ENCODE measurements at regions not wholly inside any gene's neighbourhood (a gene's known extent, or its start where the extent isn't known, plus 50 kb on each side); places are given as distances from the start of the nearest gene placed in this dataset.
"Not testable (repeated sequence)": the region's sequence is repeated elsewhere in the genome, so short reads cannot be mapped to it uniquely, and the experiment has no call there.

GRCh38 chr18:30705943-30706342 lies 336.6 kb downstream of the DSC3 start:
- no peak for DNase-seq (ENCODE audit: low read depth)

- DNase-seq (ENCODE audit: low read depth), result no peak
These were observed 344.0 kb downstream of the DSC3 start for GRCh38 chr18:30698571-30698970.

GRCh38 chr18:30696201-30696600 lies 346.3 kb downstream of the DSC3 start:
- DNase-seq (ENCODE audit: low read depth), result no peak

- no peak for DNase-seq (ENCODE audit: low read depth)
These were observed 347.8 kb downstream of the DSC3 start for GRCh38 chr18:30694773-30695172.

- DNase-seq (ENCODE audit: low read depth), result no peak
These were observed 353.3 kb downstream of the DSC3 start for GRCh38 chr18:30689216-30689615.

GRCh38 chr18:30687501-30687900 lies 355.0 kb downstream of the DSC3 start:
- DNase-seq (ENCODE audit: low read depth), result no peak

- no peak for DNase-seq (ENCODE audit: low read depth)
These were observed 357.6 kb downstream of the DSC3 start for GRCh38 chr18:30684825-30685481.

GRCh38 chr18:30683836-30684235 lies 358.7 kb downstream of the DSC3 start:
- no peak for DNase-seq (ENCODE audit: low read depth)

GRCh38 chr18:30682672-30683071 lies 359.9 kb downstream of the DSC3 start:
- DNase-seq (ENCODE audit: low read depth), result no peak

GRCh38 chr18:30679285-30679930 lies 363.1 kb downstream of the DSC3 start:
- no peak for DNase-seq (ENCODE audit: low read depth)

- not testable (repeated sequence) for DNase-seq (ENCODE audit: low read depth)
These were observed 364.7 kb downstream of the DSC3 start for GRCh38 chr18:30677813-30678212.

GRCh38 chr18:30676053-30676480 lies 366.5 kb downstream of the DSC3 start:
- DNase-seq (ENCODE audit: low read depth), result no peak

GRCh38 chr18:30675493-30675892 lies 367.0 kb downstream of the DSC3 start:
- no peak for DNase-seq (ENCODE audit: low read depth)

GRCh38 chr18:30675072-30675471 lies 367.5 kb downstream of the DSC3 start:
- no peak for DNase-seq (ENCODE audit: low read depth)

GRCh38 chr18:30674596-30674995 lies 367.9 kb downstream of the DSC3 start:
- DNase-seq (ENCODE audit: low read depth), result no peak

- not testable (repeated sequence) for DNase-seq (ENCODE audit: low read depth)
These were observed 370.1 kb downstream of the DSC3 start for GRCh38 chr18:30672439-30672838.

- no peak for DNase-seq (ENCODE audit: low read depth)
These were observed 384.2 kb downstream of the DSC3 start for GRCh38 chr18:30658306-30658705.

GRCh38 chr18:30652387-30652786 lies 390.2 kb downstream of the DSC3 start:
- no peak for DNase-seq (ENCODE audit: low read depth)

GRCh38 chr18:30650499-30650898 lies 392.0 kb downstream of the DSC3 start:
- no peak for DNase-seq (ENCODE audit: low read depth)

- DNase-seq (ENCODE audit: low read depth), result no peak
These were observed 398.4 kb downstream of the DSC3 start for GRCh38 chr18:30644158-30644557.

GRCh38 chr18:30639361-30639760 lies 403.2 kb downstream of the DSC3 start:
- DNase-seq (ENCODE audit: low read depth), result no peak

GRCh38 chr18:30634249-30634648 lies 408.3 kb downstream of the DSC3 start:
- DNase-seq (ENCODE audit: low read depth), result no peak

GRCh38 chr18:30632071-30632698 lies 410.4 kb downstream of the DSC3 start:
- no peak for DNase-seq (ENCODE audit: low read depth)

Measured in GM04504 (cell line).